ENCODE measurements at regions not wholly inside any gene's neighbourhood (a gene's known extent, or its start where the extent isn't known, plus 50 kb on each side); places are given as distances from the start of the nearest gene placed in this dataset.

GRCh38 chr6:144744720-144745119 lies 459.6 kb downstream of the UTRN start:
- no peaks in the 10 kb centered on the region for H3K27me3 ChIP-seq (replicated peaks in 1 of 4; ENCODE audit: control extremely low read depth in 1 of 4, control insufficient read depth in 3 of 4, insufficient read depth in 4 of 4, low read length in 3 of 4)
- no peak for DNase-seq
- H3K9ac ChIP-seq (ENCODE audit: low read length), result no peak overlapping the region
- H3K4me3 ChIP-seq (ENCODE audit: control extremely low read depth in 1 of 5, extremely low read depth in 1 of 5, insufficient read depth in 1 of 5, low read depth in 2 of 5, low read length in 4 of 5), result no peak overlapping the region
- intact Hi-C loops (cut with micrococcal nuclease), result no loop called here
- no peaks in the 10 kb centered on the region for H3K27me3 Mint-ChIP-seq
- no peak overlapping the region for H3K27ac Mint-ChIP-seq
- no peak overlapping the region for H3K4me3 Mint-ChIP-seq
- ChIA-PET POLR2A (no interaction called here), CTCF (no interaction called here)
- H3K9me3 ChIP-seq (ENCODE audit: control extremely low read depth in 1 of 3, control insufficient read depth in 2 of 3, insufficient read depth in 1 of 3, low read length in 2 of 3), result no peaks in the 10 kb centered on the region
- H3K9me3 Mint-ChIP-seq (ENCODE audit: insufficient read depth), result no peaks in the 10 kb centered on the region
- H2AFZ ChIP-seq (ENCODE audit: insufficient read depth, low read depth, low read length, poor library complexity, severe bottlenecking), result no peak overlapping the region
- TF ChIP-seq CTCF (IDR thresholded peaks at IDR 0.05), result no peak
- TF ChIP-seq EZH2 (IDR thresholded peaks at IDR 0.05; ENCODE audit: borderline replicate concordance, insufficient read depth, low read depth, low read length, poor library complexity, severe bottlenecking), result no peak
- no peak for ATAC-seq (ENCODE audit: low read depth)
- no peak overlapping the region for H3K27ac ChIP-seq (ENCODE audit: low read length in 2 of 2)
- no peaks in the 10 kb centered on the region for H4K20me1 ChIP-seq (ENCODE audit: control insufficient read depth, insufficient read depth, low read length, poor library complexity, severe bottlenecking)
- H3K4me1 ChIP-seq (ENCODE audit: control insufficient read depth in 2 of 2, insufficient read depth in 2 of 2, low read length in 2 of 2), result no peaks in the 10 kb centered on the region
- no peaks in the 10 kb centered on the region for H3K4me1 Mint-ChIP-seq
- no peak overlapping the region for H3K4me2 ChIP-seq (replicated peaks; ENCODE audit: low read depth, low read length, poor library complexity, severe bottlenecking)
- peaks cover 5 to 29% of the 10 kb centered on the region in 2 experiments for H3K36me3 ChIP-seq (replicated peaks in 1 of 2; ENCODE audit: control extremely low read depth in 1 of 2, control insufficient read depth in 1 of 2, extremely low read depth in 1 of 2, insufficient read depth in 2 of 2, low read length in 1 of 2)
- no peaks in the 10 kb centered on the region for H3K79me2 ChIP-seq (ENCODE audit: control insufficient read depth, insufficient read depth, low read length)
- 100% methylated on average over 2 of the region's 3 CpGs for WGBS (ENCODE audit: insufficient coverage)

GRCh38 chr6:144745439-144745838 lies 460.3 kb downstream of the UTRN start:
- no peak for ATAC-seq (ENCODE audit: low read depth)
- Histone ChIP-seq H3K27me3 (replicated peaks in 1 of 4; ENCODE audit: control extremely low read depth in 1 of 4, control insufficient read depth in 3 of 4, insufficient read depth in 4 of 4, low read length in 3 of 4) (no peaks in the 10 kb centered on the region), H3K4me2 (replicated peaks; ENCODE audit: low read depth, low read length, poor library complexity, severe bottlenecking) (no peak overlapping the region), H3K27ac (ENCODE audit: low read length in 2 of 2) (no peak overlapping the region), H3K79me2 (ENCODE audit: control insufficient read depth, insufficient read depth, low read length) (no peaks in the 10 kb centered on the region), H3K4me1 (ENCODE audit: control insufficient read depth in 2 of 2, insufficient read depth in 2 of 2, low read length in 2 of 2) (no peaks in the 10 kb centered on the region), H3K4me3 (ENCODE audit: control extremely low read depth in 1 of 5, extremely low read depth in 1 of 5, insufficient read depth in 1 of 5, low read depth in 2 of 5, low read length in 4 of 5) (no peak overlapping the region), H3K9me3 (ENCODE audit: control extremely low read depth in 1 of 3, control insufficient read depth in 2 of 3, insufficient read depth in 1 of 3, low read length in 2 of 3) (no peaks in the 10 kb centered on the region), H2AFZ (ENCODE audit: insufficient read depth, low read depth, low read length, poor library complexity, severe bottlenecking) (no peak overlapping the region), H3K9ac (ENCODE audit: low read length) (no peak overlapping the region), H4K20me1 (ENCODE audit: control insufficient read depth, insufficient read depth, low read length, poor library complexity, severe bottlenecking) (no peaks in the 10 kb centered on the region), H3K36me3 (replicated peaks in 1 of 2; ENCODE audit: control extremely low read depth in 1 of 2, control insufficient read depth in 1 of 2, extremely low read depth in 1 of 2, insufficient read depth in 2 of 2, low read length in 1 of 2) (peaks cover 7 to 31% of the 10 kb centered on the region in 2 experiments)
- no peak overlapping the region for H3K27ac Mint-ChIP-seq
- intact Hi-C loops (cut with micrococcal nuclease), result no loop called here
- CTCF ChIA-PET, result no interaction called here
- DNase-seq, result no peak
- no CpG with 5 or more reads among the region's 3 CpGs for WGBS (ENCODE audit: insufficient coverage)
- no peak overlapping the region for H3K4me3 Mint-ChIP-seq
- H3K4me1 Mint-ChIP-seq, result no peaks in the 10 kb centered on the region
- H3K9me3 Mint-ChIP-seq (ENCODE audit: insufficient read depth), result no peaks in the 10 kb centered on the region
- POLR2A ChIA-PET, result no interaction called here
- TF ChIP-seq CTCF (IDR thresholded peaks at IDR 0.05) (no peak), EZH2 (IDR thresholded peaks at IDR 0.05; ENCODE audit: borderline replicate concordance, insufficient read depth, low read depth, low read length, poor library complexity, severe bottlenecking) (no peak)
- H3K27me3 Mint-ChIP-seq, result no peaks in the 10 kb centered on the region
